Astrocyte (in vitro differentiated cells and primary cell): ENCODE measurements at regions not wholly inside any gene's neighbourhood (a gene's known extent, or its start where the extent isn't known, plus 50 kb on each side); places are given as distances from the start of the nearest gene placed in this dataset.

Experiments used
- CTCF ChIP-seq: IDR thresholded peaks from 2 replicates; pipeline ENCODE4 v1.5.1; 2011; ENCODE audit warnings: low read depth, mild to moderate bottlenecking, inconsistent platforms, low read length, moderate library complexity; ENCODE audit not compliant: insufficient read depth
- EZH2 ChIP-seq: IDR thresholded peaks from 2 replicates; pipeline ENCODE4 v1.6.1; 2012; ENCODE audit warnings: mild to moderate bottlenecking, low read length, inconsistent platforms; ENCODE audit not compliant: insufficient read depth

DNA sequence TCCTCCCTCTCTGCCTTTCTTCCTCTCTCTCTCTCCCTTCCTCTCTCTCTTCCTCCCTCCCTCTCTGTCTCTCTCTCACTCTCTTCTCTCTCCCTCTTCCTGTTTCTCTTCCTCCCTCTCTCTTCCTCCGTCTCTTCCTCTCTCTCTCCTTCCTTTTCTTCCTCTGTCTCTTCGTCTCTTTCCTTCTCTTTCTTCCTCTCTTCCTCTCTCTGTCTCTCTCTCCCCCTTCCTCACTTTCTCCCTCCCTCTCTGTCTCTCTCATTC lies 295.3 kb downstream of the ASMT start:
- TF ChIP-seq EZH2 (no peak), CTCF (no peak)
